PFSK-1 (cell line): ENCODE measurements at regions not wholly inside any gene's neighbourhood (a gene's known extent, or its start where the extent isn't known, plus 50 kb on each side); places are given as distances from the start of the nearest gene placed in this dataset.

Source experiments
- FOXP2 ChIP-seq: optimal IDR thresholded peaks from 2 replicates; pipeline ENCODE3; 2011; ENCODE audit warnings: borderline replicate concordance, control low read depth, inconsistent platforms; ENCODE audit not compliant: insufficient read depth; ENCODE audit errors: extremely low read length, extremely low read depth
- POLR2AphosphoS5 ChIP-seq: IDR thresholded peaks from 2 replicates; pipeline ENCODE4 v1.6.1; 2012; ENCODE audit warnings: low read depth, mild to moderate bottlenecking, control low read depth, low read length, moderate library complexity
- SIN3A ChIP-seq: IDR thresholded peaks from 2 replicates; pipeline ENCODE4 v1.6.1; 2012; ENCODE audit warnings: mild to moderate bottlenecking, low read length, moderate library complexity, borderline replicate concordance; ENCODE audit not compliant: insufficient read depth
- TAF1 ChIP-seq: IDR thresholded peaks from 2 replicates; pipeline ENCODE4 v1.6.1; 2012; ENCODE audit warnings: low read length, control low read depth, borderline replicate concordance; ENCODE audit not compliant: insufficient read depth
- TF ChIP-seq, protein P1 (sequence below), 2 experiments: IDR thresholded peaks; 2 replicates each; pipeline versions ENCODE4 v1.6.1 to v1.8.0; 2011 to 2012; ENCODE audit warnings: low read depth in 2 of 2, low read length in 2 of 2, control low read depth in 1 of 2, inconsistent platforms in 1 of 2, mild to moderate bottlenecking in 1 of 2, moderate library complexity in 1 of 2; ENCODE audit not compliant: insufficient read depth in 1 of 2

DNA sequence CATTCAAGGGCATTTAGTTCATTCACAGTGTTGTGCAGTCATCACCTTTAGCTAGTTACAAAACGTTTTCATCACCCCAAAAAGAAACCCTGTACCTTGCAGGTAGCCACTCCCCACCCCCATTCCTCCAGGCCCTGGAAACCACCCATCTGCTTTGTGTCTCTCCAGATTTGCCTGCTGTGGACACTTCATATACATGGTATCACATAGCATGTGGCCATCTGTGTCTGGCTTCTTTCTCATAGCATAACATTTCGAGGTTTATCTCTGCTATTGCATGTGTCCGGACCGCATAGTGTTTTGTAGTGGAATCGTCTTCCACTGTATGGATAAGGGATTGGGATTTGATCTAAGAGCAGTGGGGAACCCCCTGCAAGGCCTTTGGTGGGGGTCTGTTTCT lies 143.1 kb downstream of the AACS start:
- TF ChIP-seq, protein P1, sequence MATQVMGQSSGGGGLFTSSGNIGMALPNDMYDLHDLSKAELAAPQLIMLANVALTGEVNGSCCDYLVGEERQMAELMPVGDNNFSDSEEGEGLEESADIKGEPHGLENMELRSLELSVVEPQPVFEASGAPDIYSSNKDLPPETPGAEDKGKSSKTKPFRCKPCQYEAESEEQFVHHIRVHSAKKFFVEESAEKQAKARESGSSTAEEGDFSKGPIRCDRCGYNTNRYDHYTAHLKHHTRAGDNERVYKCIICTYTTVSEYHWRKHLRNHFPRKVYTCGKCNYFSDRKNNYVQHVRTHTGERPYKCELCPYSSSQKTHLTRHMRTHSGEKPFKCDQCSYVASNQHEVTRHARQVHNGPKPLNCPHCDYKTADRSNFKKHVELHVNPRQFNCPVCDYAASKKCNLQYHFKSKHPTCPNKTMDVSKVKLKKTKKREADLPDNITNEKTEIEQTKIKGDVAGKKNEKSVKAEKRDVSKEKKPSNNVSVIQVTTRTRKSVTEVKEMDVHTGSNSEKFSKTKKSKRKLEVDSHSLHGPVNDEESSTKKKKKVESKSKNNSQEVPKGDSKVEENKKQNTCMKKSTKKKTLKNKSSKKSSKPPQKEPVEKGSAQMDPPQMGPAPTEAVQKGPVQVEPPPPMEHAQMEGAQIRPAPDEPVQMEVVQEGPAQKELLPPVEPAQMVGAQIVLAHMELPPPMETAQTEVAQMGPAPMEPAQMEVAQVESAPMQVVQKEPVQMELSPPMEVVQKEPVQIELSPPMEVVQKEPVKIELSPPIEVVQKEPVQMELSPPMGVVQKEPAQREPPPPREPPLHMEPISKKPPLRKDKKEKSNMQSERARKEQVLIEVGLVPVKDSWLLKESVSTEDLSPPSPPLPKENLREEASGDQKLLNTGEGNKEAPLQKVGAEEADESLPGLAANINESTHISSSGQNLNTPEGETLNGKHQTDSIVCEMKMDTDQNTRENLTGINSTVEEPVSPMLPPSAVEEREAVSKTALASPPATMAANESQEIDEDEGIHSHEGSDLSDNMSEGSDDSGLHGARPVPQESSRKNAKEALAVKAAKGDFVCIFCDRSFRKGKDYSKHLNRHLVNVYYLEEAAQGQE (IDR thresholded peaks at IDR 0.05; ENCODE audit: insufficient read depth in 1 of 2, low read depth in 2 of 2, low read length in 2 of 2), result no peak
- TF ChIP-seq FOXP2 (no peak), TAF1 (no peak), POLR2AphosphoS5 (no peak), SIN3A (no peak)

- TF ChIP-seq POLR2AphosphoS5, result no peak
- no peak for TF ChIP-seq FOXP2
- no peak for TF ChIP-seq TAF1
- no peak for TF ChIP-seq SIN3A
- TF ChIP-seq, protein P1 (IDR thresholded peaks at IDR 0.05; ENCODE audit: insufficient read depth in 1 of 2, low read depth in 2 of 2, low read length in 2 of 2), result no peak
Measured at GRCh38 chr12:125208942-125209341, 143.7 kb downstream of the AACS start.

- no peak for TF ChIP-seq FOXP2
- TF ChIP-seq, protein P1 (IDR thresholded peaks at IDR 0.05; ENCODE audit: insufficient read depth in 1 of 2, low read depth in 2 of 2, low read length in 2 of 2), result no peak
- no peak for TF ChIP-seq SIN3A
- no peak for TF ChIP-seq POLR2AphosphoS5
- no peak for TF ChIP-seq TAF1
Measured at GRCh38 chr12:125210104-125210755, 145.0 kb downstream of the AACS start.

- TF ChIP-seq SIN3A, result no peak
- no peak for TF ChIP-seq FOXP2
- TF ChIP-seq, protein P1 (IDR thresholded peaks at IDR 0.05; ENCODE audit: insufficient read depth in 1 of 2, low read depth in 2 of 2, low read length in 2 of 2), result no peak
- TF ChIP-seq POLR2AphosphoS5, result no peak
Measured at GRCh38 chr12:125211464-125211863, 146.2 kb downstream of the AACS start.

DNA sequence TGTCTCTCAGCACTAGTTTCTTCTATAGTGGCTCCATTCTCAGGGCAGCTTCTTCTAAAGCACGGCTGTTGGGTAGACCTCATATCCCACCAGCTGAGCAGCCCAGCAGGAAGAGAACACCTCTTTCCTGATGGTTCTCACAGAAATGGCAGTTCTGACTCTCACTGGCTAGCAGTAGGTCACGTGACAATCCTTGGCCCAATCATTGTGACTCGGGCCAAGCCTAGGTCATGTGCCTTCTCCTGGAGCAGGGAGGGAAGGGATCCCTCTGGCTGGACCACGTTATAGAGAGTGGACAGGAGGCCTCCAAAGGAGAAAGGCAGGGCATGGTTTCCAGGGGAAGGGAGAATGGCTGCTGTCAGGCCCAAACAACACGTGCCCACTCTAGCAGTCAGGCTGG lies 149.1 kb downstream of the AACS start:
- TF ChIP-seq TAF1 (no peak), SIN3A (no peak), FOXP2 (no peak), POLR2AphosphoS5 (no peak)
- TF ChIP-seq, protein P1 (IDR thresholded peaks at IDR 0.05; ENCODE audit: insufficient read depth in 1 of 2, low read depth in 2 of 2, low read length in 2 of 2), result no peak
